CD14-positive monocyte (primary cell): ENCODE measurements at regions not wholly inside any gene's neighbourhood (a gene's known extent, or its start where the extent isn't known, plus 50 kb on each side); places are given as distances from the start of the nearest gene placed in this dataset.

ENCODE experiments used
- DNase-seq, 3 donors: peaks; one replicate each; pipeline ENCODE4 v3.0.0-alpha.2; 2011 to 2022
- H2AFZ ChIP-seq: 2 replicates; pipeline ENCODE4 v1.6.0; 2012; ENCODE audit warnings: mild to moderate bottlenecking, low read depth, low read length, inconsistent platforms; ENCODE audit not compliant: insufficient read depth, poor library complexity, severe bottlenecking
- H3K27ac ChIP-seq, 2 donors: 1 replicate in 1 of 2; 2 replicates in 1 of 2; pipeline ENCODE4 v1.5.1; 2012 to 2013; ENCODE audit warnings: low read length in 2 of 2, control low read depth in 1 of 2, inconsistent platforms in 1 of 2, low read depth in 1 of 2, mild to moderate bottlenecking in 1 of 2
- H3K27me3 ChIP-seq, 2 donors: one replicate each; pipeline versions ENCODE4 v1.6.0 to v1.6.1; 2011 to 2013; ENCODE audit warnings: low read length in 2 of 2; ENCODE audit not compliant: control insufficient read depth in 2 of 2, insufficient read depth in 2 of 2
- H3K36me3 ChIP-seq, 2 donors: replicated peaks in 1 of 2; 1 replicate in 1 of 2; 2 replicates in 1 of 2; pipeline versions ENCODE4 v1.5.1 to v1.6.1; 2012 to 2013; ENCODE audit warnings: low read length in 2 of 2, control low read depth in 1 of 2, inconsistent platforms in 1 of 2, mild to moderate bottlenecking in 1 of 2; ENCODE audit not compliant: insufficient read depth in 2 of 2, control insufficient read depth in 1 of 2
- H3K4me1 ChIP-seq, 2 donors: 1 replicate in 1 of 2; 2 replicates in 1 of 2; pipeline versions ENCODE4 v1.5.1 to v1.6.1; 2012 to 2013; ENCODE audit warnings: low read length in 2 of 2, control low read depth in 1 of 2, inconsistent platforms in 1 of 2, mild to moderate bottlenecking in 1 of 2, moderate library complexity in 1 of 2; ENCODE audit not compliant: insufficient read depth in 2 of 2, control insufficient read depth in 1 of 2
- H3K4me2 ChIP-seq: replicated peaks from 2 replicates; pipeline ENCODE3; 2012; ENCODE audit warnings: low read length, moderate library complexity, mild to moderate bottlenecking; ENCODE audit not compliant: poor library complexity, severe bottlenecking; ENCODE audit errors: extremely low read depth
- H3K4me3 ChIP-seq, 3 experiments: fragments of 200-600 bp in 1 of 3; sonication (generic) in 1 of 3; replicated peaks in 1 of 3; 1 replicate in 2 of 3; 2 replicates in 1 of 3; pipeline ENCODE4 v1.5.1; 2011 to 2013; ENCODE audit warnings: low read length in 3 of 3, mild to moderate bottlenecking in 3 of 3, control low read depth in 2 of 3, low read depth in 2 of 3, inconsistent platforms in 1 of 3, moderate library complexity in 1 of 3
- H3K79me2 ChIP-seq: 2 replicates; pipeline ENCODE4 v1.6.0; 2012; ENCODE audit warnings: mild to moderate bottlenecking, control low read depth, inconsistent platforms, low read length, moderate library complexity; ENCODE audit not compliant: insufficient read depth
- H3K9ac ChIP-seq: 2 replicates; pipeline ENCODE4 v1.6.0; 2017; ENCODE audit warnings: low read length, mild to moderate bottlenecking; ENCODE audit not compliant: insufficient read depth, poor library complexity, severe bottlenecking
- H3K9me3 ChIP-seq, 2 donors: replicated peaks in 1 of 2; 1 replicate in 1 of 2; 2 replicates in 1 of 2; pipeline versions ENCODE4 v1.5.1 to v1.6.1; 2012 to 2013; ENCODE audit warnings: low read length in 2 of 2, control low read depth in 1 of 2; ENCODE audit not compliant: control insufficient read depth in 1 of 2, insufficient read depth in 1 of 2
- H4K20me1 ChIP-seq: 2 replicates; pipeline ENCODE4 v1.6.0; 2012; ENCODE audit warnings: mild to moderate bottlenecking, low read length, control low read depth, moderate library complexity; ENCODE audit not compliant: insufficient read depth
- H3K27ac Mint-ChIP-seq, 7 donors: one replicate each; pipeline ENCODE4 v1.8.0; 2020; ENCODE audit warnings: mild to moderate bottlenecking in 7 of 7, mixed read lengths in 7 of 7, moderate library complexity in 6 of 7, inconsistent platforms in 2 of 7
- H3K27me3 Mint-ChIP-seq, 3 donors: one replicate each; pipeline ENCODE4 v1.8.0; 2021 to 2022; ENCODE audit warnings: low read depth in 3 of 3, mild to moderate bottlenecking in 3 of 3, mixed read lengths in 3 of 3, moderate library complexity in 3 of 3, inconsistent platforms in 1 of 3
- H3K36me3 Mint-ChIP-seq, 2 donors: one replicate each; pipeline ENCODE4 v1.8.0; 2020; ENCODE audit warnings: mixed read lengths in 2 of 2, inconsistent platforms in 1 of 2, mild to moderate bottlenecking in 1 of 2
- H3K4me1 Mint-ChIP-seq: one replicate; pipeline ENCODE4 v1.8.0; 2020; ENCODE audit warnings: mild to moderate bottlenecking, mixed read lengths
- H3K4me3 Mint-ChIP-seq, 2 donors: one replicate each; pipeline ENCODE4 v1.8.0; 2020; ENCODE audit warnings: mild to moderate bottlenecking in 2 of 2, mixed read lengths in 2 of 2, moderate library complexity in 1 of 2
- H3K9me3 Mint-ChIP-seq, 7 donors: one replicate each; pipeline ENCODE4 v1.8.0; 2020 to 2022; ENCODE audit warnings: mixed read lengths in 7 of 7, mild to moderate bottlenecking in 6 of 7, moderate library complexity in 6 of 7, inconsistent platforms in 2 of 7
- CTCF ChIP-seq: fragments of 200-600 bp; IDR thresholded peaks from one replicate; pipeline ENCODE4 v1.8.0; 2022; ENCODE audit warnings: antibody characterized with exemption, mild to moderate bottlenecking
- WGBS: methylation state at CpG from one replicate; pipeline ENCODE4 v1.1.5; 2013; ENCODE audit warnings: missing lambda C conversion rate; ENCODE audit not compliant: insufficient coverage; 5-methylcytosine and 5-hydroxymethylcytosine counted together
- intact Hi-C, 2 donors: fragments of 100-400 bp; cut with micrococcal nuclease; formaldehyde crosslinking; loops; one replicate each; pipeline versions ENCODE4 v1.15.0 to v1.15.1; 2023

- peak in 1 of 3 donors; percentile 21 for DNase-seq
- peaks cover 12 to 21% (median 18%) of the 10 kb centered on the region in 3 donors for H3K27me3 Mint-ChIP-seq
- Histone ChIP-seq H3K4me2 (no peak overlapping the region), H3K79me2 (no peaks in the 10 kb centered on the region), H3K4me1 (peaks cover 8 to 10% of the 10 kb centered on the region in 2 donors), H2AFZ (no peak overlapping the region), H3K36me3 (no peaks in the 10 kb centered on the region), H3K27ac (no peak overlapping the region), H3K9me3 (no peaks in the 10 kb centered on the region), H3K4me3 (no peak overlapping the region), H3K27me3 (peaks cover 20% of the 10 kb centered on the region in 2 donors), H3K9ac (no peak overlapping the region), H4K20me1 (no peaks in the 10 kb centered on the region)
- intact Hi-C loops = no loop called here
- H3K27ac Mint-ChIP-seq = no peak overlapping the region
- TF ChIP-seq CTCF = no peak
- H3K36me3 Mint-ChIP-seq = no peaks in the 10 kb centered on the region
- no peak overlapping the region for H3K4me3 Mint-ChIP-seq
- peaks cover 11% of the 10 kb centered on the region for H3K4me1 Mint-ChIP-seq
- peaks cover 0 to 2% (median 0%) of the 10 kb centered on the region in 7 donors for H3K9me3 Mint-ChIP-seq
- WGBS = no CpG with 5 or more reads among the region's 5 CpGs
These were observed 69.2 kb upstream of the HNRNPA3 start for GRCh38 chr2:177143444-177143843.

- no peaks in the 10 kb centered on the region for H3K9me3 ChIP-seq
- WGBS = no CpG with 5 or more reads among the region's 2 CpGs
- no peak overlapping the region for H3K27ac Mint-ChIP-seq
- peak in 2 of 3 donors; percentile 40 to 61 for DNase-seq
- H3K9ac ChIP-seq = no peak overlapping the region
- no peaks in the 10 kb centered on the region for H3K36me3 Mint-ChIP-seq
- H3K4me1 ChIP-seq = peaks cover 11 to 13% of the 10 kb centered on the region in 2 donors
- peaks cover 16% of the 10 kb centered on the region for H3K4me1 Mint-ChIP-seq
- H3K36me3 ChIP-seq = no peaks in the 10 kb centered on the region
- H3K79me2 ChIP-seq = no peaks in the 10 kb centered on the region
- peaks cover 0 to 4% (median 0%) of the 10 kb centered on the region in 7 donors for H3K9me3 Mint-ChIP-seq
- H3K27me3 Mint-ChIP-seq = peaks cover 20 to 34% (median 27%) of the 10 kb centered on the region in 3 donors
- H3K4me3 ChIP-seq = no peak overlapping the region
- H3K27ac ChIP-seq = no peak overlapping the region
- H3K4me2 ChIP-seq = no peak overlapping the region
- peak overlapping the region in 1 of 2 donors; percentile 99 for H3K4me3 Mint-ChIP-seq
- no peak overlapping the region for H2AFZ ChIP-seq
- H4K20me1 ChIP-seq = no peaks in the 10 kb centered on the region
- H3K27me3 ChIP-seq = peaks cover 32 to 34% of the 10 kb centered on the region in 2 donors
- TF ChIP-seq CTCF = peak; percentile 73
- intact Hi-C loops = loop anchor here (5.0 kb wide), 2 partner anchors 1020 to 1025 kb away; partner anchors contain the start of genes HOXD8 (in 1 of the 2) and HOXD9 (in 1 of the 2)
These were observed 65.4 kb upstream of the HNRNPA3 start for GRCh38 chr2:177147093-177147694.
